ENCODE measurements at regions not wholly inside any gene's neighbourhood (a gene's known extent, or its start where the extent isn't known, plus 50 kb on each side); places are given as distances from the start of the nearest gene placed in this dataset.

GRCh38 chr15:39347453-39347852, 233.4 kb upstream of the THBS1 start:
- no peak overlapping the region for H3K27ac ChIP-seq (ENCODE audit: low read depth in 1 of 2, low read length in 2 of 2)
- Mint-ChIP-seq H3K27ac (no peak overlapping the region), H3K36me3 (ENCODE audit: low read depth) (no peaks in the 10 kb centered on the region), H3K9me3 (no peaks in the 10 kb centered on the region), H3K4me1 (ENCODE audit: low read depth) (no peaks in the 10 kb centered on the region), H3K27me3 (no peaks in the 10 kb centered on the region), H3K4me3 (no peak overlapping the region)
- CTCF ChIA-PET = no interaction called here
- no peaks in the 10 kb centered on the region for H3K27me3 ChIP-seq (ENCODE audit: control insufficient read depth in 1 of 2, insufficient read depth in 2 of 2, low read length in 2 of 2)
- no peaks in the 10 kb centered on the region for H3K36me3 ChIP-seq (ENCODE audit: insufficient read depth, low read length)
- no peak overlapping the region for H3K4me3 ChIP-seq (ENCODE audit: low read length)
- no peak for TF ChIP-seq CTCF (IDR thresholded peaks at IDR 0.05)
- intact Hi-C loops (cut with DNase I, micrococcal nuclease) = no loop called here
- H3K9me3 ChIP-seq (ENCODE audit: control insufficient read depth in 1 of 2, insufficient read depth in 1 of 2, low read length in 2 of 2) = no peaks in the 10 kb centered on the region
- no peaks in the 10 kb centered on the region for H3K4me1 ChIP-seq (ENCODE audit: insufficient read depth, low read length)
- ATAC-seq (ENCODE audit: poor library complexity) (no peak), DNase-seq (no peak)
- POLR2A ChIA-PET = no interaction called here

DNA sequence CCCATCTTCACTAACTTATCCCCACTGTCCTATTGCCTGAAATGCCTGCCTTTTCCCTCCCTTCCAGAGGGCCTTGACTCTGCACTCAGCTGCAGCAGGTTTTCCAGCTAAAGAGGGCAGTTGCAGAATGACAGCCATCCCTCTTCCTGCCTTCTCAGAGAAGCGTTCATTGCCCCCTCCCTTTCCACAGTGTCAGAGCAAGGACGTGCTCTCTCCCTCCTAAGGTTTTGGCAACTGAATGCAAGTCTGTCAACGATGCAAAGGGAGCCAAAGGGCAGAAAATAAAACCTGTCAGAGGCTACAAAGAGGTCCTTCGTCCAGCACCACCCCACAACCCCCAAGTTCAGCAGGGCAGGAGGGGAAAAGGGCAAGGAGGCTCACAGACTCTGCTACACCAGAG, 230.1 kb upstream of the THBS1 start:
- CTCF ChIA-PET = no interaction called here
- no peak overlapping the region for H3K4me3 ChIP-seq (ENCODE audit: low read length)
- no peaks in the 10 kb centered on the region for H3K36me3 ChIP-seq (ENCODE audit: insufficient read depth, low read length)
- POLR2A ChIA-PET = no interaction called here
- DNase-seq (no peak), ATAC-seq (ENCODE audit: poor library complexity) (no peak)
- no peak overlapping the region for H3K27ac Mint-ChIP-seq
- no peaks in the 10 kb centered on the region for H3K36me3 Mint-ChIP-seq (ENCODE audit: low read depth)
- H3K27me3 ChIP-seq (ENCODE audit: control insufficient read depth in 1 of 2, insufficient read depth in 2 of 2, low read length in 2 of 2) = no peaks in the 10 kb centered on the region
- H3K9me3 Mint-ChIP-seq = no peaks in the 10 kb centered on the region
- no peaks in the 10 kb centered on the region for H3K4me1 Mint-ChIP-seq (ENCODE audit: low read depth)
- intact Hi-C loops (cut with DNase I, micrococcal nuclease) = no loop called here
- no peak for TF ChIP-seq CTCF (IDR thresholded peaks at IDR 0.05)
- no peaks in the 10 kb centered on the region for H3K27me3 Mint-ChIP-seq
- no peaks in the 10 kb centered on the region for H3K9me3 ChIP-seq (ENCODE audit: control insufficient read depth in 1 of 2, insufficient read depth in 1 of 2, low read length in 2 of 2)
- H3K4me1 ChIP-seq (ENCODE audit: insufficient read depth, low read length) = no peaks in the 10 kb centered on the region
- H3K27ac ChIP-seq (ENCODE audit: low read depth in 1 of 2, low read length in 2 of 2) = no peak overlapping the region
- no peak overlapping the region for H3K4me3 Mint-ChIP-seq

DNA sequence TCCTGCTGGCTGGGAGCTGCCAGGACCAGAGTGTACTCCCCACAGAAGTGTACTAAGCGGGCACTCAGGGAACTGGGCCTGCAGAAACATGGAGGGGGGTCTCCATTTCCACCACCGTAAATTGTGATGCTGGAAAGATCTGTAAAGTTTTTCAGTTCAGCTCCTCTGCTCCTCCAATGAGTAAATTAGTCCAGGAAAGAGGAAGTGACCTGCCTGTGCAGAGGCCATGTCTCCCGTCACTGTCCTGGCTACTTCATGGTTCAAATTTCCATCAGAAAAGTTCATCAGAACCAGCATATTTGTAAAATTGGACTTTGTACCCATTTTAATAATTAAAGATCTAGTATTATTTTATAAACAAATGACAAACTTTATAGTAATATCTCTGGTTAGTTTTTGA, 226.7 kb upstream of the THBS1 start:
- Mint-ChIP-seq H3K27ac (no peak overlapping the region), H3K9me3 (no peaks in the 10 kb centered on the region), H3K36me3 (ENCODE audit: low read depth) (no peaks in the 10 kb centered on the region), H3K27me3 (no peaks in the 10 kb centered on the region), H3K4me3 (no peak overlapping the region), H3K4me1 (ENCODE audit: low read depth) (no peaks in the 10 kb centered on the region)
- CTCF ChIA-PET = no interaction called here
- no peak for TF ChIP-seq CTCF (IDR thresholded peaks at IDR 0.05)
- H3K27me3 ChIP-seq (ENCODE audit: control insufficient read depth in 1 of 2, insufficient read depth in 2 of 2, low read length in 2 of 2) = no peaks in the 10 kb centered on the region
- no peak overlapping the region for H3K4me3 ChIP-seq (ENCODE audit: low read length)
- no peaks in the 10 kb centered on the region for H3K9me3 ChIP-seq (ENCODE audit: control insufficient read depth in 1 of 2, insufficient read depth in 1 of 2, low read length in 2 of 2)
- ATAC-seq (ENCODE audit: poor library complexity) = no peak
- no peaks in the 10 kb centered on the region for H3K36me3 ChIP-seq (ENCODE audit: insufficient read depth, low read length)
- POLR2A ChIA-PET = no interaction called here
- no peak overlapping the region for H3K27ac ChIP-seq (ENCODE audit: low read depth in 1 of 2, low read length in 2 of 2)
- no peaks in the 10 kb centered on the region for H3K4me1 ChIP-seq (ENCODE audit: insufficient read depth, low read length)
- DNase-seq = peak in 1 of 14 experiments; percentile 5
- intact Hi-C loops (cut with DNase I, micrococcal nuclease) = no loop called here

Measured in CD4-positive, alpha-beta T cell (primary cell).